WI38 (cell line): ENCODE measurements at regions not wholly inside any gene's neighbourhood (a gene's known extent, or its start where the extent isn't known, plus 50 kb on each side); places are given as distances from the start of the nearest gene placed in this dataset.

Experiments
- H3K4me3 ChIP-seq: 2 replicates; pipeline ENCODE4 v1.5.1; 2011; ENCODE audit warnings: low read depth, mild to moderate bottlenecking, control low read depth, low read length
- CTCF ChIP-seq: IDR thresholded peaks from 2 replicates; pipeline ENCODE4 v1.5.1; 2012; ENCODE audit warnings: low read depth, mild to moderate bottlenecking, control low read depth, low read length

- H3K4me3 ChIP-seq: no peak overlapping the region
- no peak for TF ChIP-seq CTCF
Measured at GRCh38 chr10:107391901-107392300, 227.4 kb upstream of the SORCS1 start.

- TF ChIP-seq CTCF: no peak
- no peak overlapping the region for H3K4me3 ChIP-seq
Measured at GRCh38 chr10:107390563-107390962, 226.1 kb upstream of the SORCS1 start.

GRCh38 chr10:107383357-107383756 is 218.9 kb upstream of the SORCS1 start:
- H3K4me3 ChIP-seq: no peak overlapping the region
- no peak for TF ChIP-seq CTCF

- TF ChIP-seq CTCF: no peak
- no peak overlapping the region for H3K4me3 ChIP-seq
Measured at GRCh38 chr10:107379601-107380000, 215.1 kb upstream of the SORCS1 start.

- no peak for TF ChIP-seq CTCF
Measured at GRCh38 chr10:107371801-107372200, 207.3 kb upstream of the SORCS1 start.

GRCh38 chr10:107364872-107365271 is 200.4 kb upstream of the SORCS1 start:
- no peak overlapping the region for H3K4me3 ChIP-seq
- TF ChIP-seq CTCF: no peak

More at GRCh38 chr10:107371801-107372200, 207.3 kb upstream of the SORCS1 start:
- no peak overlapping the region for H3K4me3 ChIP-seq

GRCh38 chr10:107362306-107362705 is 197.8 kb upstream of the SORCS1 start:
- no peak for TF ChIP-seq CTCF
- H3K4me3 ChIP-seq: no peak overlapping the region
